ENCODE measurements at regions not wholly inside any gene's neighbourhood (a gene's known extent, or its start where the extent isn't known, plus 50 kb on each side); places are given as distances from the start of the nearest gene placed in this dataset.
"Not testable (repeated sequence)": the region's sequence is repeated elsewhere in the genome, so short reads cannot be mapped to it uniquely, and the experiment has no call there.

DNA sequence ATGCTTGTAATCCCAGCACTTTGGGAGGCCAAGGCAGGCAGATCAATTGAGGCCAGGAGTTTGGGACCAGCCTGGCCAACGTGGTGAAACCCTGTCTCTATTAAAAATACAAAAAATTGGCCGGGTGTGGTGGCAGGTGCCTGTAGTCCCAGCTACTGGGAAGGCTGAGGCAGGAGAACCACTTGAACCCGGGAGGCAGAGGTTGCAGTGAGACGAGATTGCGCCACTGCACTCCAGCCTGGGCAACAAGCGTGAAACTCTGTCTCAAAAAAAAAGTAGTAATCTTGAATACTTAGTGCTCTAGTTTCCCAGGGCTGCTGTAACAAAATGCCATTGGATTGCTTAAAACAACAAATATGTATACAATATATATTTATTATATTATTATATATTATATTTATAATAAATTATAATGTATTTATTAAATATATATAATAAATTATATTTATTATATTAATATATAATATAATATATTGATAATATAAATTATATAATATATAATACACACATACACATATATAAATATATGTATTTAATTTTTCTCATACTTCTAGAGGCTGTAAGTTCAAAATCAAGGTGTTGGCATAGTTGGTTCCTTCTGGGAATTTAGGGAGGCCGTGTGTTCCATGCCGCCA lies 71.5 kb upstream of the HIVEP1 start:
- H3K36me3 ChIP-seq (ENCODE audit: control insufficient read depth in 2 of 2, extremely low read depth in 1 of 2, insufficient read depth in 1 of 2, low read length in 1 of 2); H3K4me1 Mint-ChIP-seq; H3K27ac ChIP-seq (ENCODE audit: low read length); H3K4me3 Mint-ChIP-seq; DNase-seq; H3K36me3 Mint-ChIP-seq; H3K27me3 ChIP-seq (replicated peaks in 1 of 2; ENCODE audit: control insufficient read depth in 2 of 2, extremely low read depth in 1 of 2, insufficient read depth in 2 of 2, low read length in 1 of 2); CTCF ChIA-PET; H3K9me3 ChIP-seq; H3K27ac Mint-ChIP-seq; POLR2A ChIA-PET; H3K27me3 Mint-ChIP-seq; H3K4me3 ChIP-seq (ENCODE audit: control insufficient read depth in 1 of 2, extremely low read depth in 1 of 2, low read length in 1 of 2); H3K4me1 ChIP-seq (ENCODE audit: control insufficient read depth in 1 of 2, extremely low read depth in 1 of 2, insufficient read depth in 2 of 2, low read length in 2 of 2); H3K9me3 Mint-ChIP-seq; ATAC-seq (replicated peaks in 1 of 4): not testable (repeated sequence)
- WGBS (ENCODE audit: insufficient coverage): 87% methylated on average over 5 of the region's 8 CpGs

DNA sequence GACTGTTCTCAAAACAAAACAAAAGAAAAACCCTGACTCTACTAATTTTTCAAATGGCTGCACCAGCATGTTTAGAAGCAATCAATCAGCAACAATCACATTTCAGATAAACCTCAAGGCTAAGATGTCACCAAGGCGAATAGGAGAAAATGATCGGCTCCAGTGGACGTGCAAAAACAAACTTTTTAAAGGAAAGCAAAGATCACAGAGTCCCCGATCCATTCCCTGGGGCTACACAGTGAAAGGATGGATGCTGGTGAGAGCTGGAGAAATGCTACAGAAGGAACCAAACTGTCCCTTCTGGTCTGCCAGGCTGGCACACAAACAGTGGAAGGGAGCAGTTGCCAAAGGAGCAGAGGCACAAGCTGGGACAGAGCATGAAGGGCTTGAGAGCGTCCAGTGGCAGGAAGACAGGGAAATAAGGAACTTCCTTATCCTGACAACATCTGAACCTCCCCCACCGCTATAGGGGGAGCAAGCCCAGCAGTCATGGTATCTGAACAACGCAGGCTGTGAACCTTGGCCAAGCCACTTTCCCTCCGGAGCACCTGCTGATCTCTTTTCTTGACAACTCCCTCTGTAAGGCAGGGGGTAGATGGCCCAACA lies 73.7 kb upstream of the HIVEP1 start:
- 88% methylated on average over 5 of the region's 8 CpGs for WGBS (ENCODE audit: insufficient coverage)
- H3K27me3 Mint-ChIP-seq: no peaks in the 10 kb centered on the region
- no peak for DNase-seq

DNA sequence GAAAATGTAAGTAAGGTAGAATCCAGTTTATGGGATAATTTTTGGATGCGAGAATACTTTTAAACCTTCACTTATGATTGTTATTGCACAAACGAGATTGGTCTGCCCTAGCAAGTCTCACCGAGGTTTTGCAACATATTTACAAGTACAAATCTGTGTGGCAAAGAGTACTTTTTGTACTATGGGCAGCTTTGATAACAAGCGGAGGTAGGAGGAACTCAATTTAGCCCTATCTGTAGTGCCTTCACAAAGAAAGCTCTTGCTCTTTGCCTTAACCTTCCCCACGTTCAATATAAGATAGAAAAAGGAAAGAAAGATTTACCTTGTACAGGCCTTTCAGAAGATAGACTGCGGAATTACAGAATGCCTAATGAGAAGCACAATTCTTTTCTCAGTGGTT lies 77.5 kb upstream of the HIVEP1 start:
- DNase-seq: no peak
- Histone ChIP-seq H3K27ac (ENCODE audit: low read length) (no peak overlapping the region), H3K4me3 (ENCODE audit: control insufficient read depth in 1 of 2, extremely low read depth in 1 of 2, low read length in 1 of 2) (no peak overlapping the region), H3K4me1 (ENCODE audit: control insufficient read depth in 1 of 2, extremely low read depth in 1 of 2, insufficient read depth in 2 of 2, low read length in 2 of 2) (no peaks in the 10 kb centered on the region), H3K27me3 (replicated peaks in 1 of 2; ENCODE audit: control insufficient read depth in 2 of 2, extremely low read depth in 1 of 2, insufficient read depth in 2 of 2, low read length in 1 of 2) (no peaks in the 10 kb centered on the region), H3K9me3 (no peaks in the 10 kb centered on the region), H3K36me3 (ENCODE audit: control insufficient read depth in 2 of 2, extremely low read depth in 1 of 2, insufficient read depth in 1 of 2, low read length in 1 of 2) (no peaks in the 10 kb centered on the region)
- Mint-ChIP-seq H3K9me3 (peaks cover 0 to 4% (median 2%) of the 10 kb centered on the region in 3 donors), H3K27ac (no peak overlapping the region), H3K36me3 (no peaks in the 10 kb centered on the region), H3K4me3 (no peak overlapping the region), H3K4me1 (peaks cover 0 to 2% (median 0%) of the 10 kb centered on the region in 3 donors), H3K27me3 (no peaks in the 10 kb centered on the region)
- 100% methylated on average over 1 of the region's 6 CpGs for WGBS (ENCODE audit: insufficient coverage)
- ChIA-PET POLR2A (no interaction called here), CTCF (no interaction called here)
- ATAC-seq (replicated peaks in 1 of 4): no peak

More for the DNA sequence above, 73.7 kb upstream of the HIVEP1 start:
- Mint-ChIP-seq H3K36me3 (no peaks in the 10 kb centered on the region), H3K4me1 (peaks cover 0 to 6% (median 4%) of the 10 kb centered on the region in 3 donors), H3K4me3 (no peak overlapping the region), H3K9me3 (peaks cover 0 to 4% (median 2%) of the 10 kb centered on the region in 3 donors), H3K27ac (no peak overlapping the region)
- Histone ChIP-seq H3K4me1 (ENCODE audit: control insufficient read depth in 1 of 2, extremely low read depth in 1 of 2, insufficient read depth in 2 of 2, low read length in 2 of 2) (no peaks in the 10 kb centered on the region), H3K9me3 (no peaks in the 10 kb centered on the region), H3K27me3 (replicated peaks in 1 of 2; ENCODE audit: control insufficient read depth in 2 of 2, extremely low read depth in 1 of 2, insufficient read depth in 2 of 2, low read length in 1 of 2) (no peaks in the 10 kb centered on the region), H3K27ac (ENCODE audit: low read length) (no peak overlapping the region), H3K36me3 (ENCODE audit: control insufficient read depth in 2 of 2, extremely low read depth in 1 of 2, insufficient read depth in 1 of 2, low read length in 1 of 2) (no peaks in the 10 kb centered on the region), H3K4me3 (ENCODE audit: control insufficient read depth in 1 of 2, extremely low read depth in 1 of 2, low read length in 1 of 2) (no peak overlapping the region)
- CTCF ChIA-PET: no interaction called here
- POLR2A ChIA-PET: interaction anchor here in 1 of 2 donors (0.7 kb wide), 1 partner anchor 501 kb away, joined by 5 read pairs; no protein-coding TSS in a partner anchor
- ATAC-seq (replicated peaks in 1 of 4): no peak

GRCh38 chr6:11932892-11933291 lies 79.2 kb upstream of the HIVEP1 start:
- H3K9me3 ChIP-seq; H3K36me3 Mint-ChIP-seq; H3K27me3 Mint-ChIP-seq; DNase-seq; H3K4me1 ChIP-seq (ENCODE audit: control insufficient read depth in 1 of 2, extremely low read depth in 1 of 2, insufficient read depth in 2 of 2, low read length in 2 of 2); ATAC-seq (replicated peaks in 1 of 4); H3K4me1 Mint-ChIP-seq; H3K4me3 Mint-ChIP-seq; H3K36me3 ChIP-seq (ENCODE audit: control insufficient read depth in 2 of 2, extremely low read depth in 1 of 2, insufficient read depth in 1 of 2, low read length in 1 of 2); H3K27ac ChIP-seq (ENCODE audit: low read length); H3K27me3 ChIP-seq (replicated peaks in 1 of 2; ENCODE audit: control insufficient read depth in 2 of 2, extremely low read depth in 1 of 2, insufficient read depth in 2 of 2, low read length in 1 of 2); H3K4me3 ChIP-seq (ENCODE audit: control insufficient read depth in 1 of 2, extremely low read depth in 1 of 2, low read length in 1 of 2); H3K9me3 Mint-ChIP-seq; CTCF ChIA-PET; POLR2A ChIA-PET; H3K27ac Mint-ChIP-seq: not testable (repeated sequence)
- WGBS (ENCODE audit: insufficient coverage): 93% methylated on average over 32 of the region's 33 CpGs

DNA sequence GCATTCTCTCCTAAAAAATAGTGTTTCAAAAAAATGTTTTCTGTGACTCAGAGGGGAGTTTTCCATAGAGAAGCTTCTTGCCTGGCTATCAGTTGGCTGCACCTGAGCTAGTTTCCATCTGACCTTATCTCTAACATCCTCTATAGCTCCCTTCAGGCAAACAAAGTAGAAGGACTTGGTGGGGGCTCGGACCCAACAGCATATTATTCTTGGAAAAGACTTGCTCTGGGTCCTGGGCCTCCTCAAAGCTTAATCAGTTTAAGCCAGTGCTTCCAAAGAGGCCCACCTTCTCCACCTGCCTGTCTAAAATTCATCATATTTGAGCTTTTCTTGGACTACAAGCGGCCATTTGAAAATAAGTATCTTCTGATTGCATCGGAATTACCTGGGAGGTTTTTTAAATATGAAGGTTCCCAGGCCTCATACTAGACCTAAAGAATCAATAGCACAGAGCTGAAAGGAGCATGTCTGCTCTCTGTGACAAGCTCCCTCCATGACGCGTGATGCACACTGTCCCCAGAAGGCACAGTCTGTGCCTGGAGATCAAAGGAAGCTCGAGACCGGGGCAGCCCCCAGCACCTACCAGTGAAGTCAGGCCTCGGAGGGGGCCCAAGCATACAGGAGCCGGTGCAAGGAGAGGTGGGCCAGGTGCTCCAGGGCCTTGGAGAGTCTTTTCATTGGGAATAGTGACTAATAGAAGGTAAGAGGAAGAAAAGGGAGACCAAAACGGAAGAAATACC lies 80.6 kb upstream of the HIVEP1 start:
- no peaks in the 10 kb centered on the region for H3K4me1 ChIP-seq (ENCODE audit: control insufficient read depth in 1 of 2, extremely low read depth in 1 of 2, insufficient read depth in 2 of 2, low read length in 2 of 2)
- H3K36me3 Mint-ChIP-seq: no peaks in the 10 kb centered on the region
- ChIA-PET CTCF (interaction anchor here in 1 of 2 donors (0.6 kb wide), 1 partner anchor 584 kb away, joined by 3 read pairs; no protein-coding TSS in a partner anchor), POLR2A (interaction anchor here in 1 of 2 donors (0.6 kb wide), 1 partner anchor 180 kb away, joined by 3 read pairs; no protein-coding TSS in a partner anchor)
- peaks cover 0 to 4% (median 2%) of the 10 kb centered on the region in 3 donors for H3K9me3 Mint-ChIP-seq
- no peak for ATAC-seq (replicated peaks in 1 of 4)
- no peak overlapping the region for H3K27ac ChIP-seq (ENCODE audit: low read length)
- H3K27me3 ChIP-seq (replicated peaks in 1 of 2; ENCODE audit: control insufficient read depth in 2 of 2, extremely low read depth in 1 of 2, insufficient read depth in 2 of 2, low read length in 1 of 2): no peaks in the 10 kb centered on the region
- H3K36me3 ChIP-seq (ENCODE audit: control insufficient read depth in 2 of 2, extremely low read depth in 1 of 2, insufficient read depth in 1 of 2, low read length in 1 of 2): no peaks in the 10 kb centered on the region
- DNase-seq: no peak
- H3K4me3 ChIP-seq (ENCODE audit: control insufficient read depth in 1 of 2, extremely low read depth in 1 of 2, low read length in 1 of 2): no peak overlapping the region
- no peaks in the 10 kb centered on the region for H3K9me3 ChIP-seq
- no peak overlapping the region for H3K27ac Mint-ChIP-seq
- no peak overlapping the region for H3K4me3 Mint-ChIP-seq
- H3K27me3 Mint-ChIP-seq: no peaks in the 10 kb centered on the region
- WGBS (ENCODE audit: insufficient coverage): 90% methylated on average over 6 of the region's 10 CpGs
- peaks cover 0 to 2% (median 0%) of the 10 kb centered on the region in 3 donors for H3K4me1 Mint-ChIP-seq

DNA sequence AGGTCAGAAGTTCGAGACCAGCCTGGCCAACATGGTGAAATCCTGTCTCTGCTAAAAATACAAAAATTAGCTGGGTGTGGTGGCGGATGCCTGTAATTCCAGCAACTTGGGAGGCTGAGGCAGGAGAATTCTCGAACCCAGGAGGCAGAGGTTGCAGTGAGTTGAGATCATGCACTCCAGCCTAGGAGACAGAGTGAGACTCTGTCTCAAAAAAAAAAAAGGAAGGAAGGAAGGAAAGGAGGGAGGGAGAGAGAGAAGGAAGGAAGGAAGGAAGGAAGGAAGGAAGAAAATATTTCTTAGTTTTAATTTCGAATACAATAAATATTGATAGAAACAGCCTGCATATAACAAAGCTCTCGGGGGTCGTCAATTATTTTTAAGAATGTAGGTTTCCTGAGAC lies 81.3 kb upstream of the HIVEP1 start:
- DNase-seq; H3K4me1 ChIP-seq (ENCODE audit: control insufficient read depth in 1 of 2, extremely low read depth in 1 of 2, insufficient read depth in 2 of 2, low read length in 2 of 2); H3K36me3 Mint-ChIP-seq; H3K27ac Mint-ChIP-seq; H3K36me3 ChIP-seq (ENCODE audit: control insufficient read depth in 2 of 2, extremely low read depth in 1 of 2, insufficient read depth in 1 of 2, low read length in 1 of 2); H3K9me3 ChIP-seq; H3K27ac ChIP-seq (ENCODE audit: low read length); H3K4me1 Mint-ChIP-seq; ATAC-seq (replicated peaks in 1 of 4); H3K4me3 Mint-ChIP-seq; H3K27me3 Mint-ChIP-seq; H3K4me3 ChIP-seq (ENCODE audit: control insufficient read depth in 1 of 2, extremely low read depth in 1 of 2, low read length in 1 of 2); CTCF ChIA-PET; H3K9me3 Mint-ChIP-seq; H3K27me3 ChIP-seq (replicated peaks in 1 of 2; ENCODE audit: control insufficient read depth in 2 of 2, extremely low read depth in 1 of 2, insufficient read depth in 2 of 2, low read length in 1 of 2): not testable (repeated sequence)
- POLR2A ChIA-PET: interaction anchor here in 1 of 2 donors (0.6 kb wide), 1 partner anchor 181 kb away, joined by 3 read pairs; no protein-coding TSS in a partner anchor
- 94% methylated on average over 2 of the region's 6 CpGs for WGBS (ENCODE audit: insufficient coverage)

Data from T-cell (primary cell).